ENCODE measurements at regions not wholly inside any gene's neighbourhood (a gene's known extent, or its start where the extent isn't known, plus 50 kb on each side); places are given as distances from the start of the nearest gene placed in this dataset.

DNA sequence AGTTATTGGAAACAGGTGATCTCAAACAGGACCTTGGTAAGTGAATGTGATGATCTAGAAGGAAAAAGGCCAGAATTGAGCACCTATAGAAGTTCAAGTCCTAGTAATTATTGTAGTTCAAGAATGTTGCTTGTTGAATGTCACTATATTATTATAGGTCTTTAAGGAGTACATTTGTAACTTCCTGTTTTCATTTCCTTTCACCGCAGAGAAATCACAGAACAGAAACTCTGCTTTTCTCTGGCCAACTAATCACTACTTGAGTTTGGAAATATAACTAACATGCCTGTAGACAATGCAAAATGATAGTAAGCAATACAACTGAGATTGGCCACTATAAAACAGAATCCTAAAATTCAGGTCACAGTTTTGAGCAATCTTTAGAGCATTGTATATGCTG is 61.8 kb upstream of the EFEMP1 start:
- TF ChIP-seq NR3C1 (CRISPR knock-in tag; conservative IDR thresholded peaks at IDR 0.05; ENCODE audit: low read depth): no peak
- TF ChIP-seq, protein P1, sequence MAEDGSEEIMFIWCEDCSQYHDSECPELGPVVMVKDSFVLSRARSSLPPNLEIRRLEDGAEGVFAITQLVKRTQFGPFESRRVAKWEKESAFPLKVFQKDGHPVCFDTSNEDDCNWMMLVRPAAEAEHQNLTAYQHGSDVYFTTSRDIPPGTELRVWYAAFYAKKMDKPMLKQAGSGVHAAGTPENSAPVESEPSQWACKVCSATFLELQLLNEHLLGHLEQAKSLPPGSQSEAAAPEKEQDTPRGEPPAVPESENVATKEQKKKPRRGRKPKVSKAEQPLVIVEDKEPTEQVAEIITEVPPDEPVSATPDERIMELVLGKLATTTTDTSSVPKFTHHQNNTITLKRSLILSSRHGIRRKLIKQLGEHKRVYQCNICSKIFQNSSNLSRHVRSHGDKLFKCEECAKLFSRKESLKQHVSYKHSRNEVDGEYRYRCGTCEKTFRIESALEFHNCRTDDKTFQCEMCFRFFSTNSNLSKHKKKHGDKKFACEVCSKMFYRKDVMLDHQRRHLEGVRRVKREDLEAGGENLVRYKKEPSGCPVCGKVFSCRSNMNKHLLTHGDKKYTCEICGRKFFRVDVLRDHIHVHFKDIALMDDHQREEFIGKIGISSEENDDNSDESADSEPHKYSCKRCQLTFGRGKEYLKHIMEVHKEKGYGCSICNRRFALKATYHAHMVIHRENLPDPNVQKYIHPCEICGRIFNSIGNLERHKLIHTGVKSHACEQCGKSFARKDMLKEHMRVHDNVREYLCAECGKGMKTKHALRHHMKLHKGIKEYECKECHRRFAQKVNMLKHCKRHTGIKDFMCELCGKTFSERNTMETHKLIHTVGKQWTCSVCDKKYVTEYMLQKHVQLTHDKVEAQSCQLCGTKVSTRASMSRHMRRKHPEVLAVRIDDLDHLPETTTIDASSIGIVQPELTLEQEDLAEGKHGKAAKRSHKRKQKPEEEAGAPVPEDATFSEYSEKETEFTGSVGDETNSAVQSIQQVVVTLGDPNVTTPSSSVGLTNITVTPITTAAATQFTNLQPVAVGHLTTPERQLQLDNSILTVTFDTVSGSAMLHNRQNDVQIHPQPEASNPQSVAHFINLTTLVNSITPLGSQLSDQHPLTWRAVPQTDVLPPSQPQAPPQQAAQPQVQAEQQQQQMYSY (CRISPR knock-in tag; IDR thresholded peaks at IDR 0.05): no peak
- TF ChIP-seq TEAD4 (CRISPR knock-in tag; IDR thresholded peaks at IDR 0.05): no peak
- no peaks in the 10 kb centered on the region for H3K9me3 Mint-ChIP-seq
- no peak for DNase-seq (ENCODE audit: low spot score)
- no peak overlapping the region for H3K27ac Mint-ChIP-seq
- H3K27me3 Mint-ChIP-seq (ENCODE audit: low read depth): no peaks in the 10 kb centered on the region
- H3K36me3 Mint-ChIP-seq: no peaks in the 10 kb centered on the region
- ATAC-seq: no peak
- CTCF ChIA-PET: no interaction called here
- POLR2A ChIA-PET: no interaction called here
- H3K4me3 Mint-ChIP-seq: no peak overlapping the region
- H3K4me1 Mint-ChIP-seq: peaks cover 9% of the 10 kb centered on the region

DNA sequence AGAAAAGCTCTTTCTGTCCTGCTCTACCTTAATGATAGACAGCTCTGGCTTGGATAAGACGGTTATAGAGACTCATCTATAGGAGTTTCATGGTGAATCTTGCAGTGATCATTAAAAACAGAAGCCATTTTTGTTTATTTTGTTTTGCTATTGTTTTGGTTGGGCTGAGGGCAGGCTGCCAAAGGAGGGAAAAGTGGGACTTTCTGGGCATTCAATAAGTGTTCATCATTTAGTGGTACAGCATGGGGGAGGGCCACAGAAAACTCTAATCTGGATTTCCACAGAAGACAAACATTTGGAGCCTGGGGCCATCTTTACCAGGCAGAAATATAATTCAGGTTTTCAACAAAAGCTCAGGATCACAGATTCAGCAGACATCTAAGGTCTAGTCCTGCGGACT is 62.4 kb upstream of the EFEMP1 start:
- Mint-ChIP-seq H3K27me3 (ENCODE audit: low read depth) (no peaks in the 10 kb centered on the region), H3K9me3 (no peaks in the 10 kb centered on the region), H3K4me3 (no peak overlapping the region), H3K4me1 (peaks cover 9% of the 10 kb centered on the region), H3K27ac (no peak overlapping the region), H3K36me3 (no peaks in the 10 kb centered on the region)
- ChIA-PET POLR2A (no interaction called here), CTCF (interaction anchor here (0.7 kb wide), 1 partner anchor 9 kb away, joined by 3 read pairs; no protein-coding TSS in a partner anchor)
- no peak for ATAC-seq
- no peak for DNase-seq (ENCODE audit: low spot score)
- TF ChIP-seq, protein P2, sequence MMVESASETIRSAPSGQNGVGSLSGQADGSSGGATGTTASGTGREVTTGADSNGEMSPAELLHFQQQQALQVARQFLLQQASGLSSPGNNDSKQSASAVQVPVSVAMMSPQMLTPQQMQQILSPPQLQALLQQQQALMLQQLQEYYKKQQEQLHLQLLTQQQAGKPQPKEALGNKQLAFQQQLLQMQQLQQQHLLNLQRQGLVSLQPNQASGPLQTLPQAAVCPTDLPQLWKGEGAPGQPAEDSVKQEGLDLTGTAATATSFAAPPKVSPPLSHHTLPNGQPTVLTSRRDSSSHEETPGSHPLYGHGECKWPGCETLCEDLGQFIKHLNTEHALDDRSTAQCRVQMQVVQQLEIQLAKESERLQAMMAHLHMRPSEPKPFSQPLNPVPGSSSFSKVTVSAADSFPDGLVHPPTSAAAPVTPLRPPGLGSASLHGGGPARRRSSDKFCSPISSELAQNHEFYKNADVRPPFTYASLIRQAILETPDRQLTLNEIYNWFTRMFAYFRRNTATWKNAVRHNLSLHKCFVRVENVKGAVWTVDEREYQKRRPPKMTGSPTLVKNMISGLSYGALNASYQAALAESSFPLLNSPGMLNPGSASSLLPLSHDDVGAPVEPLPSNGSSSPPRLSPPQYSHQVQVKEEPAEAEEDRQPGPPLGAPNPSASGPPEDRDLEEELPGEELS (CRISPR knock-in tag; IDR thresholded peaks at IDR 0.05): no peak

DNA sequence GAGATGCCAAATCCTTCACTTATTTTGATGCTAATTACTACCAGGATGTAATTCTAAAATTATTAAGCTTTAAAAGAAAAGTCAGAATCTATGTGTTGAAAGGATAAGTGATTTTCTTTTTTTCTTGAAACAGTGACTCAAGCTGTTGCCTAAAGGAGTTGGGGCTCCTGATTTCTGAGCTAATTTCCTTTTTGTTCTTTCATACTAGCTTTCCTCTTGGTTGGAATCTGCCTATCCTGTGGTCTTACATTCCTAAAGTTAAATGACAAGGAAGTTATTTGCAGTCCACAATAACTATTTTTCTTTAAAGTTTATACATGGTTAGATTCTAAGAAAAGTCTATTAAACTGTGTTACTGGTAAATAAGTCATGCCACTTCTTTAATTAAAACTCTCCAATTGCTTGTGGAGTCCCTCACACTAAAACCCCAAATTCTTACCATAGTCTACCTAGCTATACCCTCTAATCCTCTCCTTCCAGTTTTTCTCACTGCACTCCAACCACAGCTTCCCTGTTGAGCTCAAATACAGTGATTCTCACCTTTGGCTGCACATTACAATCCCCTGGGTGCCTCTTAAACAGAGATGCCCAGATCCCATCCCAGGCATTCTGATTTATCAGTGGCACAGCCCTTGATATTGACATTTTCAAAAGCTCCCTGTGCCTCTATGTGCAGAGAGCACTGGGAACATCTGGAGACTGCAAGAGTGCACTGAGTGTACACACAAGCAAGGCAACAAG is 63.3 kb upstream of the EFEMP1 start:
- Mint-ChIP-seq H3K27ac (peak overlapping the region; percentile 43; the same call in 1 of the 2 replicates), H3K4me1 (peaks cover 7% of the 10 kb centered on the region), H3K9me3 (no peaks in the 10 kb centered on the region), H3K27me3 (ENCODE audit: low read depth) (no peaks in the 10 kb centered on the region), H3K4me3 (no peak overlapping the region), H3K36me3 (no peaks in the 10 kb centered on the region)
- ChIA-PET CTCF (interaction anchor here (0.7 kb wide), 1 partner anchor 10 kb away, joined by 3 read pairs; no protein-coding TSS in a partner anchor), POLR2A (no interaction called here)
- DNase-seq (ENCODE audit: low spot score) (no peak), ATAC-seq (no peak)
- TF ChIP-seq, protein P3, sequence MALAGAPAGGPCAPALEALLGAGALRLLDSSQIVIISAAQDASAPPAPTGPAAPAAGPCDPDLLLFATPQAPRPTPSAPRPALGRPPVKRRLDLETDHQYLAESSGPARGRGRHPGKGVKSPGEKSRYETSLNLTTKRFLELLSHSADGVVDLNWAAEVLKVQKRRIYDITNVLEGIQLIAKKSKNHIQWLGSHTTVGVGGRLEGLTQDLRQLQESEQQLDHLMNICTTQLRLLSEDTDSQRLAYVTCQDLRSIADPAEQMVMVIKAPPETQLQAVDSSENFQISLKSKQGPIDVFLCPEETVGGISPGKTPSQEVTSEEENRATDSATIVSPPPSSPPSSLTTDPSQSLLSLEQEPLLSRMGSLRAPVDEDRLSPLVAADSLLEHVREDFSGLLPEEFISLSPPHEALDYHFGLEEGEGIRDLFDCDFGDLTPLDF (CRISPR knock-in tag; IDR thresholded peaks at IDR 0.05): no peak
- TF ChIP-seq SP1 (CRISPR knock-in tag; conservative IDR thresholded peaks at IDR 0.05) (no peak), RORB (CRISPR knock-in tag; IDR thresholded peaks at IDR 0.05) (no peak), ZNF396 (CRISPR knock-in tag; IDR thresholded peaks at IDR 0.05; ENCODE audit: borderline replicate concordance) (no peak), SOX15 (CRISPR knock-in tag; IDR thresholded peaks at IDR 0.05) (no peak), IRF2 (CRISPR knock-in tag; IDR thresholded peaks at IDR 0.05; ENCODE audit: borderline replicate concordance, low read depth) (no peak), TCF7 (CRISPR knock-in tag; IDR thresholded peaks at IDR 0.05; ENCODE audit: low read depth) (no peak), ZBTB21 (CRISPR knock-in tag; IDR thresholded peaks at IDR 0.05; ENCODE audit: borderline replicate concordance) (no peak), NR1H2 (CRISPR knock-in tag; IDR thresholded peaks at IDR 0.05) (no peak), ZNF423 (CRISPR knock-in tag; IDR thresholded peaks at IDR 0.05) (no peak)
- TF ChIP-seq, protein P4, sequence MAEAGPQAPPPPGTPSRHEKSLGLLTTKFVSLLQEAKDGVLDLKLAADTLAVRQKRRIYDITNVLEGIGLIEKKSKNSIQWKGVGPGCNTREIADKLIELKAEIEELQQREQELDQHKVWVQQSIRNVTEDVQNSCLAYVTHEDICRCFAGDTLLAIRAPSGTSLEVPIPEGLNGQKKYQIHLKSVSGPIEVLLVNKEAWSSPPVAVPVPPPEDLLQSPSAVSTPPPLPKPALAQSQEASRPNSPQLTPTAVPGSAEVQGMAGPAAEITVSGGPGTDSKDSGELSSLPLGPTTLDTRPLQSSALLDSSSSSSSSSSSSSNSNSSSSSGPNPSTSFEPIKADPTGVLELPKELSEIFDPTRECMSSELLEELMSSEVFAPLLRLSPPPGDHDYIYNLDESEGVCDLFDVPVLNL (CRISPR knock-in tag; IDR thresholded peaks at IDR 0.05; ENCODE audit: borderline replicate concordance, low read depth): no peak
- TF ChIP-seq, protein P5, sequence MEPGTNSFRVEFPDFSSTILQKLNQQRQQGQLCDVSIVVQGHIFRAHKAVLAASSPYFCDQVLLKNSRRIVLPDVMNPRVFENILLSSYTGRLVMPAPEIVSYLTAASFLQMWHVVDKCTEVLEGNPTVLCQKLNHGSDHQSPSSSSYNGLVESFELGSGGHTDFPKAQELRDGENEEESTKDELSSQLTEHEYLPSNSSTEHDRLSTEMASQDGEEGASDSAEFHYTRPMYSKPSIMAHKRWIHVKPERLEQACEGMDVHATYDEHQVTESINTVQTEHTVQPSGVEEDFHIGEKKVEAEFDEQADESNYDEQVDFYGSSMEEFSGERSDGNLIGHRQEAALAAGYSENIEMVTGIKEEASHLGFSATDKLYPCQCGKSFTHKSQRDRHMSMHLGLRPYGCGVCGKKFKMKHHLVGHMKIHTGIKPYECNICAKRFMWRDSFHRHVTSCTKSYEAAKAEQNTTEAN (CRISPR knock-in tag; IDR thresholded peaks at IDR 0.05): no peak
- TF ChIP-seq, protein P6, sequence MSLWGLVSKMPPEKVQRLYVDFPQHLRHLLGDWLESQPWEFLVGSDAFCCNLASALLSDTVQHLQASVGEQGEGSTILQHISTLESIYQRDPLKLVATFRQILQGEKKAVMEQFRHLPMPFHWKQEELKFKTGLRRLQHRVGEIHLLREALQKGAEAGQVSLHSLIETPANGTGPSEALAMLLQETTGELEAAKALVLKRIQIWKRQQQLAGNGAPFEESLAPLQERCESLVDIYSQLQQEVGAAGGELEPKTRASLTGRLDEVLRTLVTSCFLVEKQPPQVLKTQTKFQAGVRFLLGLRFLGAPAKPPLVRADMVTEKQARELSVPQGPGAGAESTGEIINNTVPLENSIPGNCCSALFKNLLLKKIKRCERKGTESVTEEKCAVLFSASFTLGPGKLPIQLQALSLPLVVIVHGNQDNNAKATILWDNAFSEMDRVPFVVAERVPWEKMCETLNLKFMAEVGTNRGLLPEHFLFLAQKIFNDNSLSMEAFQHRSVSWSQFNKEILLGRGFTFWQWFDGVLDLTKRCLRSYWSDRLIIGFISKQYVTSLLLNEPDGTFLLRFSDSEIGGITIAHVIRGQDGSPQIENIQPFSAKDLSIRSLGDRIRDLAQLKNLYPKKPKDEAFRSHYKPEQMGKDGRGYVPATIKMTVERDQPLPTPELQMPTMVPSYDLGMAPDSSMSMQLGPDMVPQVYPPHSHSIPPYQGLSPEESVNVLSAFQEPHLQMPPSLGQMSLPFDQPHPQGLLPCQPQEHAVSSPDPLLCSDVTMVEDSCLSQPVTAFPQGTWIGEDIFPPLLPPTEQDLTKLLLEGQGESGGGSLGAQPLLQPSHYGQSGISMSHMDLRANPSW (CRISPR knock-in tag; conservative IDR thresholded peaks at IDR 0.05; ENCODE audit: low read depth): no peak
